GM18907 (cell line): ENCODE measurements at regions not wholly inside any gene's neighbourhood (a gene's known extent, or its start where the extent isn't known, plus 50 kb on each side); places are given as distances from the start of the nearest gene placed in this dataset.

Experiments
- ATAC-seq: cut with Tn5 transposase; IDR thresholded peaks from one replicate; pipeline ENCODE4 v1.9.1; 2021; ENCODE audit warnings: mild to moderate bottlenecking, moderate library complexity; ENCODE audit not compliant: unreplicated experiment

DNA sequence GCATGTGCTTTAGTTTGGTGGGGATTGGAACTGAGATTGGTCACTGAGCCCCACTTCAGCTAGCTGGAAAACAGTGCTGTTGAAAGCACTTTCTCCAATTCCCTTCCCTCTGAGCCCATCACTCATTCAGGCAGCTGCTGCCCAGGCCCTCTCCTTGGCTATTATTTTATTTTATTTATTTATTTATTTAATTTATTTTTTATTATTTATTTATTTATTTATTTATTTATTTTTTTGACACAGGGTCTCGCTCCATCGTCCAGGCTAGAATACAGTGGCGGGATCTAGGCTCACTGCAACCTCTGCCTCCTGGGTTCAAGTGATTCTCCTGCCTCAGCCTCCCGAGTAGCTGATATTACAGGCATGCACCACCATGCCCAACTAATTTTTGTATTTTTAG is 51.8 kb upstream of the RBPJ start:
- no peak for ATAC-seq
